Right kidney (tissue), 1 donor: ENCODE measurements at regions not wholly inside any gene's neighbourhood (a gene's known extent, or its start where the extent isn't known, plus 50 kb on each side); places are given as distances from the start of the nearest gene placed in this dataset.
A peak's percentile ranks its signal among the peaks of the same experiment; 100 is the strongest.
"Not testable (repeated sequence)": the region's sequence is repeated elsewhere in the genome, so short reads cannot be mapped to it uniquely, and the experiment has no call there.

Experiments used
- DNase-seq: peaks from one replicate; pipeline ENCODE4 v3.0.0-alpha.2; 2016

- peak; percentile 31 for DNase-seq
Measured at GRCh38 chr2:216775043-216775453, 79.7 kb upstream of the IGFBP5 start.

DNA sequence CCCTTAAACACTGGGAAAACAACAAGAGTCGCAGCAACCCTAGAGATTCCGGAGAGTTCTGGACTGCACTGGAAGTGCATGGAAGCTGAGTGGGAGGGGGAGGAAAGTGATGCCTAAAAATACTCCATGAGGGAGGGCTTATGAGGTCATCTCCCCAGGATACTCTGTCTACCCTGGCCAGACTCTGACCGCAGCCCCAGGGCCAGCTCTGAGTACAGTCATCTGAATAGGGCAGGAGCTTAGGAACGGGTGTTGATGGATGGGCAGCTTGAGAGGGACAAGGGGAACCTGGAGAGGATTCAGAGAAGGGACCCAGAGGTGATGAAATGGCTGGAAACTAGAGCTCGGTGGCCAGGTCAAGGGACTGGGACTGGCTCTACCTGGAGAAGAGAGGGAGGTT lies 79.3 kb upstream of the IGFBP5 start:
- no peak for DNase-seq

DNA sequence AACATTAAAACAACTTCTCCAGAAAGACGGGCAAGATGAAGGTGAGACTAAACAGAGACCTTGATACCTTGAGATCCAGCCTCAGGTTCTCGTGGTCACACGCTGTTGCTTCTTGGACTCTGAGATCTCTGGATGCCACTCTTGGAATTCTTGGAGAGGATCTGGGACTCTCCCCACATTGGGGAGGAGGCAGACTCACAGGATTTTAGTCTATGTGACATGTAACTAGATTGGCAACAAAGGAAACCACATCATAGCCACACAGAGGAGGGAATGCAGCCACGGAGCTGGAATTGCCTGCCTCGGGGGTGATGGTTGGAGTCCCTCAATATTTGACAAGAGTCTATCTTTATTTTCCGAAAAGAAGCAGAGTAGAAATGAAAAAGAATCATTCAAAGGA lies 78.8 kb upstream of the IGFBP5 start:
- DNase-seq, result no peak

DNA sequence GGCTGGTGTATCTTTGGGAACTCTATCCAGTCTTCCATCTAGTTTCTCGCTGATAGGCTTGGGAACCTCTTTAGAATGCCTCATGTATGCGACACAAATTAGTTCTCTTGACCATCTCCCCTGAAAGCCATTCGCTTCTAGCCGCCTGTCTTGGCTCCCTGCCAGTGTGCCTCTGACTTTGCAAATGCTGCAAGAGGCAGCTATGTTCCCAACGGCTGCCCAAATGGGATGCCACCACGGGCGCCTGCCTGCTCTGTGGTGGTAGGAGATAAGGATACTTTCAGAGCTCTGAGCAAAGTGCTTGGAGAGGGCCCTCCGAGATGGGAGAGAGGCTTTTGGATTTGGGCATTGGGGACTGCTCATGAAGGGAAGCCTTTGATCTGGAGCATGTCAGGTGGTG lies 77.7 kb upstream of the IGFBP5 start:
- DNase-seq, result no peak

DNA sequence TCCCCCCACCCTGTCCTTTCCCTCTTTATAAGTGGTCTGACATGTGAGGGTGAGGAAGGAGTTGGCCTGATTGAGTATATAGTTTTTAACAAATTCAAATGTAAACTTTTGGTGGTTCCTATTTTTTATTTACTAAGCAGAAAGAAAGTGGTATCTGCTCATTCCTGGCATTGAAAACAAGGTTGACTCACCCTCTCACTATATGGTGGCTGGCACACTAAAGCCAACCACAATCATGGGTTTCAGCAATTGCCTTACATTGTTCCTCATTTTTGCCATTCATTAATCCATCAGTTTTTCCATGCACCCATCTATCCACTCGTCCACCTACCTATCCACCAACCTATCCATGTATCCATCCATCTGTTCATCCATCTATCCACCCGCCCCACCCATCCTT lies 75.4 kb upstream of the IGFBP5 start:
- no peak for DNase-seq

GRCh38 chr2:216770050-216770449 lies 74.7 kb upstream of the IGFBP5 start:
- no peak for DNase-seq

DNA sequence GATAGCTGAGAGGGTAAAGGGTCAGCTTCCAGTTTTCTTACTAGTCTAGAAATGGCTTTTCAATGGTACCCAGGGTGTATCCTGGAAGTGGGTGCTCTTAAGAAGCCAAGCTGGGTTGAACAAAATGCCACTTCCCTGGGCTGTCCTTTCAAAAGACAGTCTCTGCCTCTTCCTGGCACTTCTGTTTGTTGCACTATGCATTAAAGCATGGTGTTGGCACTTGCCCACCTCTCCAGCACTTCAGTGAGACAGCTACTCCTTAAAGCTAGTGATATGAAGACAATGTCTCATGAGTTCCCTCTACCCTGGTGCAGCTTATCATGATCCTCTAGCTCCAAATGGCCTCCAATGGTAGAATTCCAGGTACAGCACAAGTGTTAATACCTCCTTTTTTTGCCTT lies 74.3 kb upstream of the IGFBP5 start:
- DNase-seq, result no peak

DNA sequence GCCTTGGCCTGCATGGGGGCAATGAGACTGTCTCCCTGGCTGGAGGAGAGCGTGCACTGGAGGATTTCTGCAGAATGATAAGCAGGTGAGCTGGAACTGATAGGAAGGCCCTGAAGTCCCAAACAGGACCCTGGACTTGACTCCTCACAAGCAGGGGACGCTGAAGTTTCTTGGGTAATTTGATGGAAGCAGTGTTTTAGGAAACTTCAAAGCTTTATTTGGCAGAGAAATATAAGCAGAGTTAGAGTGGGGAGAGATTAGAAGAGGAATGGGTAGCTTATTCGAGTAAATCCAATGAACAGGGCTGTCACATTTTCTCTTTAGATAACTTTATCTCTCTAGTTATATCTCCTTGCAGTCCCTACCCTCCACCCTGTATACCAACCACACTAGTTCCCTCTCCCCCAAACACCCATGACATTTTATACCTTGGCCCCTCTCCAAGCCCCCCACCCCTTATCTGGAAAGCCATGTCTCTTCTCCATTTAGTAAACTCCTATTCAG lies 73.6 kb upstream of the IGFBP5 start:
- no peak for DNase-seq

DNA sequence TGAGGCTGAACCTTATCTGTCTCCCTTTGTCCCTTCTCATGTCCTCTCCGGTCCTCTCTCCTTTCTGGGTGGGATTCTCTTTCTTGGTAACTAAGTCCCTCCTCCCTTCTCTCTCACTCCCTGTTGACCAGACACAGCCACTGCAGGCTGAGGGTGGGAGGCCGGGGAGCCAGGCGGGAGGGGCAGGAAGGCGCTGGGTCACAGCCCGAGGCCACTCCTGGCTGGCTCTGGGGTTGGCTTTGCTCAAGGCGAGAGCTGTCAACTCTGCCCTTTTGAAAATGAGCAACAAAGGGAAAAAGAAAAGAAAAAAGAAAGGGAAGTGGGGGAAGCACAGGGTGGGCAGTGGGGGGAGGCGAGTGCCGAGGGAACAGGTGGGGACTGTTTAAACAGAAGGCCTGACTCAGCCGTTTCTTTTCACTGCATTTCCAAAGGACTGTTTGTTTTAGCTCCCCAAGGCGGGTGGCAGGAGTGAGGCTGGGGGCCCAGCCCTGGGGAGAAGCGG lies 70.5 kb upstream of the IGFBP5 start:
- peak; percentile 60 for DNase-seq

- DNase-seq, result no peak
Measured at GRCh38 chr2:216763396-216763795, 68.0 kb upstream of the IGFBP5 start.

GRCh38 chr2:216761809-216762208 lies 66.5 kb upstream of the IGFBP5 start:
- DNase-seq, result no peak

DNA sequence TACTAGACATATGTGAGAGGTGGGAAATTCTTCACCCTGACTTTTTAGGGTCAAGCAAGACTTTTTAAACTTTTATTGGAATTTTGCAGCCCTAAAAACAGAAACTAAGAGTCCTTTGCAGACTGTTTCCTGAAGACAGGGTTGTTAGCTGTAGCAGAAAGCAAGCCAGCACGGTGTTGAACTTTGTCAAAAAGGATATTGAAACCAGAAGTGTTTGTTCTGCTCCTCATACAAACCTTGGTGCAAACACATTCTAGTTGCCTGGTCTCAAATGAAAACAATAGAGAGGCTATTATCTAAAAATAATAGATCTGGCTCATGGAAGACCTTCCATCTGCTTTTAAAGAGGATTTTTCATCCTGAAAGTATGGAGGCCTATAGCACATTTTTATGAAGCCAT lies 65.8 kb upstream of the IGFBP5 start:
- no peak for DNase-seq

DNA sequence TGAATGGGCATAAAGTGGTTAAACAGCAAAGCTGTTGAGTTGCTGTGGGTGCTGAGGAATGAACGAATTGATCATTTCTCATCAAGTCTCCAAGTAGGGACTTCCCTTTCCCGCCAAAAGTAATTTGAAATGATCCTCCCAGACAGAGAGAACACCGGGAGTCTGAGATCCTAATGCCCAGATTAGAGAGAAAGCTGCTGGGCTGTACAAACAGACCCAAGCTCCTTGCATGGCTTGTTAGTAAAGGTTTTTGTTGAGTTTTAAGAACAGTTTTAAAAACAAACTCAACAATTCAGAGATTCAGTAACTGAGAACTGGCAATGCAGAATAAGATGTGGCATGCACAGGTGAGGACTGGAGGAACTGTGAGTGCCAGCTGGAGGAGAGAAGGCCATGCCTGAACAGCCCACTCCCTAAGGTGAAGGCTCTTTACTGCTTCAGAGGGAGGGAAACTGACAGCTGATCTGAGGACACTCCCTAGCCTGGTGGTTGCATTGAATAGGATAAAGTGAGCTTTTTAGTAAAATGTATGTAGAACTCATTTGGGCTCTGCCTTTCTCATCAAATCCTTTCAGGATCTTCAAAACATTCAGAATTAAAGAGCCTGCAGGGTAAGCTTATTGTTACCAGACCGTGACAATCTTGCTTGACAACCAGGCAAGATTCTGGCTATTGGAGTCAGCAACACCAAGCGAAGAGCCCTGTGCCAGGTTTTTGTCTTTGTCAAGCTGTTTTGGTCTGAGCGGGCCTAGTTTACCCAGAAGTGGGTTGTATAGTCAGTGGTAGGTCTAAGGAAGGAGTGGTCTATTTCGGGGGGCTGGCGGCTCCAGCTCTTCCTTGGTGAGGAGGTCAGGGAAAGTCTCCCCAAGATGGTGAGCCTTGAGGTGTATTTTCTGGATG lies 63.2 kb upstream of the IGFBP5 start:
- DNase-seq, result no peak

DNA sequence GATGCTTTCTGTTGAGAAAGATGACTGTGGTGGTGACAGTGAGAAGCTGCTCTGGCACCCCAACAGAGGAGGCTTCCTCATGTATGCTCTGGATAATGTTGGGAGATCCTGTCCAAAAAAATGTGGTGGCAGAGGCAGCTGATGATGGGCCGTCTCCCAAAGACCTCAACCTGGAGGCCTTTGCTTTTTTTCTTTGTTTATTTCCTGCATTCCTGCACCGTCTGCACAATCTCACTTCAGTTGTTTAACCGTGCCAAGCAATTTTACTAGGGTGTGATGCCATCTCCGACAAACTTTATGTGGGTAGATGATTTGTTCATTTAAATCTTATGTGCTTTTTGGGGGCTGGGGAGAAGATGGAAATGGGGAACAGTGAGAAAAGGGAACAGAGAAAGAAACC lies 62.2 kb upstream of the IGFBP5 start:
- DNase-seq, result no peak

- DNase-seq, result no peak
Measured at GRCh38 chr2:216756435-216756834, 61.1 kb upstream of the IGFBP5 start.

DNA sequence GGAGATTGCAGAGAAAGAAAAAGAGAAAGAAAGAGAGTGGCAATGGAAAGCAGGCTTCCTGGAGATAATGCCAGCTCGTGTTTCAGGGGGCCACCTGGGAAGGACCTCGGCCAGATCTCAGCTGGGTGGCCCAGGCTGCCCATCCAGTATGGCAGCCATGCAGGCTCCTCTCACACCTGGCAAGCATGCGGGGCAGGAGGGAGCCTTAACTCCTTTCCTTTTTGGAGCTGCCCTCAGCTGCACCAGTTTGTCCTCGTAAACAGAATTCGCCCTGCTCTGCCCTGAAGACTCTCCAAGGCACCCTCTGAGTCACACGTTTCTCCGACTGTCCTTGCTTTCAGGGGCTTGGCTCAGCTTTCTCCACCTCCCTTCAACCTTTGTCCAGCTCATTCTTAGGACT lies 59.5 kb upstream of the IGFBP5 start:
- DNase-seq, result no peak

DNA sequence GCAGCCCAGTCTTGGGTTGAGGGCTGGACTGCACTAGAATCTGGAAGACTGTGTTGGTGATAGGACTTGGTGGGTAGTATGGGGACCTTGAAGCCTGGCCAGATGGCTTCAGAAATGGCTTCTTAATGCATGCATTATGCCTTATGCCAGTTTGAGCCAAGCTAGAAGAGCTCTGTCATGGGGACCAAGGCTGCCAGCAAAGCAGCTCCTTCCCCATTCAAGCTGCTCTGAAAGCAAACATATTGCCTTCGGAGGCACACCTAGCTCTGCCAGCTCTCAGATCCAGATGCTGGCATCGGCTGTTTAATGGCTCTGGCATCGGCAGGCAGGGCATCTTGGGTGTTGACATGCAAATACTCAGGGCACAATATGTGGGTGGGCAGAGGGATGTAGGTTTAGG lies 59.0 kb upstream of the IGFBP5 start:
- DNase-seq, result no peak

DNA sequence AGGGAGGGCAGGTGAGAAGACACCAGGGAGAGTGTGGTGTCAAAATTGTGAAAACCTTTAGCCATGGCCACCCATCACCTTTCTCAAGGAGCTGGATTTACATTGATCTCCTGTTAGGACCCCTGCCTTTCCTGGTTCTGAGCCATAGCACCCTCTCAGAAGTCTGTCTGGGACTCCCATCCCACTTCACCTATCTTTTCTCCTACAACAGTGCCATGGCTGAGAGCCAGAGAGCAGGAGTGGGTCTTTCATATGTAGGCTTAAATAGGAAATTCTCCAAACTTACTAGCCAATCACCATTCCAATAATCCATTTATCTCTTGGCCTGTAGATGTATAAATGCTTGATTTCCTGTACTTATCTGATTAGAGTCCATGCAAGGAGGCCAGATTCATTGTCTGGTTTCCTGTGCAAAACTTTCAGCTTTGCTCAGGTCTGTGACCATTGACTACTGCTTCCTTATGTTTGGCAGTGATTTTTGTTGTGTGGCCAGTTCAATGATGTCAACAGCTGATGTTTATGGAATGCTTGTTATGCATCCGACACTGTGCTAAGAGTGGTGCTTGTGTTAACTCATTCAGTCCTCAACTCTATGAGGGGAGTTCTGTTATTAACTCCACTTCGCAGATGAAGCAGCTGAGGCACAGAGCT lies 57.6 kb upstream of the IGFBP5 start:
- DNase-seq, result no peak

GRCh38 chr2:216750750-216751149 lies 55.4 kb upstream of the IGFBP5 start:
- DNase-seq, result not testable (repeated sequence)

- not testable (repeated sequence) for DNase-seq
Measured at GRCh38 chr2:216746268-216746667, 50.9 kb upstream of the IGFBP5 start.

DNA sequence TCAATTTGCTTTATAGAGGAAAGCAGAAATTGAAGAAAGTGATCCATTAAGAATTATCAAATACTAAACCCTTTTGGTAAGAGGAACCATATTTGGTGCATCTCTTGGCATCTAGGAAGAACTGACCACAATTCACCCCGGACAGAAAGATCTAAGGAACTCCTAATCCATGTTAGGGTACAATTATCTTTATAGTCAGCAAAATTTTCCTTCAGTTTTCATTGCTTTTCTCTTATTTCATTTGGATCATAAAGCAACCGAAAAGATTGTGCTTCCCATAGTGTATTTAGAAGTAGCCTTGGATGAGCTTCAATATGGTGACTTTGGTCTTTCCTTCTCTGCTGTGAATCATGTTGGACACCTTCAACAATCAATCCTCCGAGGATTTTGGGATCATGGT lies 50.1 kb upstream of the IGFBP5 start:
- no peak for DNase-seq
